Osteoblast (primary cell): ENCODE measurements at regions not wholly inside any gene's neighbourhood (a gene's known extent, or its start where the extent isn't known, plus 50 kb on each side); places are given as distances from the start of the nearest gene placed in this dataset.

Source experiments
- DNase-seq: peaks from one replicate; pipeline ENCODE4 v3.0.0; 2011; ENCODE audit warnings: low spot score, mixed read lengths; ENCODE audit not compliant: insufficient read length; ENCODE audit errors: missing footprints
- H2AFZ ChIP-seq: 2 replicates; pipeline ENCODE4 v1.6.0; 2011; ENCODE audit warnings: mild to moderate bottlenecking, low read length
- H3K27ac ChIP-seq: 2 replicates; pipeline ENCODE4 v1.5.1; 2011; ENCODE audit warnings: mild to moderate bottlenecking, low read depth, low read length, moderate library complexity
- H3K27me3 ChIP-seq: 2 replicates; pipeline ENCODE4 v1.6.0; 2012; ENCODE audit warnings: mild to moderate bottlenecking, control low read depth, inconsistent platforms, low read length, moderate library complexity; ENCODE audit not compliant: insufficient read depth
- H3K36me3 ChIP-seq: 2 replicates; pipeline ENCODE4 v1.5.1; 2011; ENCODE audit warnings: mild to moderate bottlenecking, low read length, control low read depth, moderate library complexity; ENCODE audit not compliant: insufficient read depth
- H3K4me1 ChIP-seq: 2 replicates; pipeline ENCODE4 v1.5.1; 2011; ENCODE audit warnings: mild to moderate bottlenecking, low read length, control low read depth, moderate library complexity; ENCODE audit not compliant: insufficient read depth
- H3K4me2 ChIP-seq: 2 replicates; pipeline ENCODE4 v1.6.0; 2011; ENCODE audit warnings: mild to moderate bottlenecking, low read length; ENCODE audit not compliant: insufficient read depth
- H3K4me3 ChIP-seq: fragments of 200-600 bp; sonication (generic); 3 replicates; pipeline ENCODE4 v1.5.1; 2012; ENCODE audit warnings: mild to moderate bottlenecking, low read length, inconsistent platforms; ENCODE audit not compliant: insufficient read depth
- H3K79me2 ChIP-seq: 2 replicates; pipeline ENCODE4 v1.6.0; 2012; ENCODE audit warnings: mild to moderate bottlenecking, low read length, control low read depth, inconsistent platforms; ENCODE audit not compliant: insufficient read depth
- H3K9me3 ChIP-seq: 2 replicates; pipeline ENCODE4 v1.5.1; 2011; ENCODE audit warnings: low read depth, low read length, control low read depth
- H4K20me1 ChIP-seq: 2 replicates; pipeline ENCODE4 v1.6.0; 2012; ENCODE audit warnings: mild to moderate bottlenecking, low read length, control low read depth; ENCODE audit not compliant: insufficient read depth
- TF ChIP-seq, protein P1 (sequence below): IDR thresholded peaks from 2 replicates; pipeline ENCODE4 v1.5.1; 2011; ENCODE audit warnings: mild to moderate bottlenecking, low read depth, low read length, moderate library complexity; ENCODE audit errors: extremely low read depth

- Histone ChIP-seq H3K36me3 (no peaks in the 10 kb centered on the region), H3K79me2 (no peaks in the 10 kb centered on the region), H3K4me2 (no peak overlapping the region), H2AFZ (no peak overlapping the region), H3K27ac (no peak overlapping the region), H3K4me1 (no peaks in the 10 kb centered on the region), H4K20me1 (no peaks in the 10 kb centered on the region), H3K9me3 (no peaks in the 10 kb centered on the region), H3K4me3 (no peak overlapping the region), H3K27me3 (no peaks in the 10 kb centered on the region)
- TF ChIP-seq, protein P1, sequence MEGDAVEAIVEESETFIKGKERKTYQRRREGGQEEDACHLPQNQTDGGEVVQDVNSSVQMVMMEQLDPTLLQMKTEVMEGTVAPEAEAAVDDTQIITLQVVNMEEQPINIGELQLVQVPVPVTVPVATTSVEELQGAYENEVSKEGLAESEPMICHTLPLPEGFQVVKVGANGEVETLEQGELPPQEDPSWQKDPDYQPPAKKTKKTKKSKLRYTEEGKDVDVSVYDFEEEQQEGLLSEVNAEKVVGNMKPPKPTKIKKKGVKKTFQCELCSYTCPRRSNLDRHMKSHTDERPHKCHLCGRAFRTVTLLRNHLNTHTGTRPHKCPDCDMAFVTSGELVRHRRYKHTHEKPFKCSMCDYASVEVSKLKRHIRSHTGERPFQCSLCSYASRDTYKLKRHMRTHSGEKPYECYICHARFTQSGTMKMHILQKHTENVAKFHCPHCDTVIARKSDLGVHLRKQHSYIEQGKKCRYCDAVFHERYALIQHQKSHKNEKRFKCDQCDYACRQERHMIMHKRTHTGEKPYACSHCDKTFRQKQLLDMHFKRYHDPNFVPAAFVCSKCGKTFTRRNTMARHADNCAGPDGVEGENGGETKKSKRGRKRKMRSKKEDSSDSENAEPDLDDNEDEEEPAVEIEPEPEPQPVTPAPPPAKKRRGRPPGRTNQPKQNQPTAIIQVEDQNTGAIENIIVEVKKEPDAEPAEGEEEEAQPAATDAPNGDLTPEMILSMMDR: no peak
- DNase-seq: no peak
Measured at GRCh38 chr7:11934796-11935195, 102.8 kb upstream of the THSD7A start.

GRCh38 chr7:11935905-11936304, 103.9 kb upstream of the THSD7A start:
- no peak for DNase-seq

DNA sequence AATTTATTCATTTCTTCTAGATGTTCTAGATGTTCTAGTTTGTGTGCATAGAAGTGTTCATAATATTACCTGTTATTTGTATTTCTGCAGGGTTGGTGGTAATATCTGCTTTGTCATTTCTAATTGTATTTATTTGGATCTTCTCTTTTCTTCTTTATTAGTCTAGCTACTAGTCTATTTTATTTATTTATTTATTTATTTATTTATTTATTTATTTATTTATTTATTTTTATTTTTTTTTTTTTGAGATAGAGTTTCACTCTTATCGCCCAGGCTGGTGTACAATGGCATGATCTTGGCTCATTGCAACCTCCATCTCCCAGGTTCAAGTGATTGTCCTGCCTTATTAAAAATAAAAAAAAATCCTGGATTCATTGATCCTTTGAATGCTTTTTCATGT, 114.8 kb upstream of the THSD7A start:
- Histone ChIP-seq H3K27ac (no peak overlapping the region), H3K4me2 (no peak overlapping the region), H3K79me2 (no peaks in the 10 kb centered on the region), H3K9me3 (no peaks in the 10 kb centered on the region), H4K20me1 (no peaks in the 10 kb centered on the region), H3K36me3 (no peaks in the 10 kb centered on the region), H3K4me3 (no peak overlapping the region), H3K27me3 (no peaks in the 10 kb centered on the region), H3K4me1 (no peaks in the 10 kb centered on the region), H2AFZ (no peak overlapping the region)
- DNase-seq: no peak
- TF ChIP-seq, protein P1: no peak

More at GRCh38 chr7:11935905-11936304, 103.9 kb upstream of the THSD7A start:
- no peak overlapping the region for H3K27ac ChIP-seq
- no peaks in the 10 kb centered on the region for H3K4me1 ChIP-seq
- no peaks in the 10 kb centered on the region for H4K20me1 ChIP-seq
- no peak overlapping the region for H3K4me2 ChIP-seq
- TF ChIP-seq, protein P1: no peak
- H3K4me3 ChIP-seq: no peak overlapping the region
- no peaks in the 10 kb centered on the region for H3K27me3 ChIP-seq
- H3K9me3 ChIP-seq: no peaks in the 10 kb centered on the region
- no peaks in the 10 kb centered on the region for H3K79me2 ChIP-seq
- no peak overlapping the region for H2AFZ ChIP-seq
- no peaks in the 10 kb centered on the region for H3K36me3 ChIP-seq

DNA sequence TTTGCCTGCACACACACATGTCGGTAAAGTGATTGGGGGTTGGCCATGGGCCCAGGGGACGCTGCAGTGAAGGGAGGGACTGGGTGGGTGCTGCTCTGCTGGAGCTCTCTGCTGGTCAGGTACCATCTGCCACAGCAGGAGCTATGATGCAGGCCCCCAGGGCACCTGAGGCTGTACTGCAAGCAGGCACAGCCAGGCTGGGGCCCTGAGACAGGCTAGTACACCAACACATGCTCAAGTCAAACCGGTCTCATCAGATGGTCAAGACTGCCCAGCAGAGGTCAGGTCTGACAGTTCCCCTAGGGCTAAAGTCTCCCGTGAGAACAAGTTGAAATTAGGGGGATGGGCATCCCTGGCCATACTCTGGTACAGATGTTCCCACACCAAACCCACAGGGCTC, 118.3 kb upstream of the THSD7A start:
- DNase-seq: no peak

More for the DNA sequence above, 118.3 kb upstream of the THSD7A start:
- Histone ChIP-seq H3K4me1 (no peaks in the 10 kb centered on the region), H2AFZ (no peak overlapping the region), H3K4me2 (no peak overlapping the region), H4K20me1 (no peaks in the 10 kb centered on the region), H3K27ac (no peak overlapping the region), H3K9me3 (no peaks in the 10 kb centered on the region), H3K79me2 (no peaks in the 10 kb centered on the region), H3K4me3 (no peak overlapping the region), H3K27me3 (no peaks in the 10 kb centered on the region), H3K36me3 (no peaks in the 10 kb centered on the region)
- TF ChIP-seq, protein P1: no peak
